ENCODE measurements at regions not wholly inside any gene's neighbourhood (a gene's known extent, or its start where the extent isn't known, plus 50 kb on each side); places are given as distances from the start of the nearest gene placed in this dataset.

- H3K27me3 ChIP-seq (replicated peaks in 1 of 4; ENCODE audit: control extremely low read depth in 1 of 4, control insufficient read depth in 3 of 4, insufficient read depth in 4 of 4, low read length in 3 of 4) = no peaks in the 10 kb centered on the region
- WGBS (ENCODE audit: insufficient coverage) = 83% methylated on average over 1 of the region's 2 CpGs
- intact Hi-C loops (cut with micrococcal nuclease) = loop anchor here (10.0 kb wide), 1 partner anchor 637 kb away; no protein-coding TSS in a partner anchor
- H3K27me3 Mint-ChIP-seq = no peaks in the 10 kb centered on the region
- no peaks in the 10 kb centered on the region for H3K9me3 ChIP-seq (ENCODE audit: control extremely low read depth in 1 of 3, control insufficient read depth in 2 of 3, insufficient read depth in 1 of 3, low read length in 2 of 3)
- no peak for ATAC-seq (ENCODE audit: low read depth)
- TF ChIP-seq CTCF (IDR thresholded peaks at IDR 0.05) = no peak
- TF ChIP-seq EZH2 (IDR thresholded peaks at IDR 0.05; ENCODE audit: borderline replicate concordance, insufficient read depth, low read depth, low read length, poor library complexity, severe bottlenecking) = no peak
- H3K4me3 Mint-ChIP-seq = no peak overlapping the region
- no peaks in the 10 kb centered on the region for H3K4me1 ChIP-seq (ENCODE audit: control insufficient read depth in 2 of 2, insufficient read depth in 2 of 2, low read length in 2 of 2)
- H3K27ac ChIP-seq (ENCODE audit: low read length in 2 of 2) = no peak overlapping the region
- no peaks in the 10 kb centered on the region for H3K9me3 Mint-ChIP-seq (ENCODE audit: insufficient read depth)
- CTCF ChIA-PET = no interaction called here
- no peaks in the 10 kb centered on the region for H3K36me3 ChIP-seq (replicated peaks in 1 of 2; ENCODE audit: control extremely low read depth in 1 of 2, control insufficient read depth in 1 of 2, extremely low read depth in 1 of 2, insufficient read depth in 2 of 2, low read length in 1 of 2)
- no peaks in the 10 kb centered on the region for H3K4me1 Mint-ChIP-seq
- POLR2A ChIA-PET = no interaction called here
- no peaks in the 10 kb centered on the region for H4K20me1 ChIP-seq (ENCODE audit: control insufficient read depth, insufficient read depth, low read length, poor library complexity, severe bottlenecking)
- DNase-seq = no peak
- H2AFZ ChIP-seq (ENCODE audit: insufficient read depth, low read depth, low read length, poor library complexity, severe bottlenecking) = no peak overlapping the region
- no peak overlapping the region for H3K9ac ChIP-seq (ENCODE audit: low read length)
- H3K27ac Mint-ChIP-seq = no peak overlapping the region
- no peak overlapping the region for H3K4me3 ChIP-seq (ENCODE audit: control extremely low read depth in 1 of 5, extremely low read depth in 1 of 5, insufficient read depth in 1 of 5, low read depth in 2 of 5, low read length in 4 of 5)
- H3K79me2 ChIP-seq (ENCODE audit: control insufficient read depth, insufficient read depth, low read length) = no peaks in the 10 kb centered on the region
- no peak overlapping the region for H3K4me2 ChIP-seq (replicated peaks; ENCODE audit: low read depth, low read length, poor library complexity, severe bottlenecking)
These were observed 149.0 kb upstream of the NAV3 start for GRCh38 chr12:77681726-77682125.

- ChIA-PET CTCF (no interaction called here), POLR2A (no interaction called here)
- Mint-ChIP-seq H3K9me3 (ENCODE audit: insufficient read depth) (no peaks in the 10 kb centered on the region), H3K4me1 (no peaks in the 10 kb centered on the region), H3K27me3 (no peaks in the 10 kb centered on the region), H3K4me3 (no peak overlapping the region), H3K27ac (no peak overlapping the region)
- H3K79me2 ChIP-seq (ENCODE audit: control insufficient read depth, insufficient read depth, low read length) = no peaks in the 10 kb centered on the region
- ATAC-seq (ENCODE audit: low read depth) (no peak), DNase-seq (no peak)
- no peak overlapping the region for H3K4me3 ChIP-seq (ENCODE audit: control extremely low read depth in 1 of 5, extremely low read depth in 1 of 5, insufficient read depth in 1 of 5, low read depth in 2 of 5, low read length in 4 of 5)
- WGBS (ENCODE audit: insufficient coverage) = 93% methylated on average over 8 of the region's 8 CpGs
- H3K9me3 ChIP-seq (ENCODE audit: control extremely low read depth in 1 of 3, control insufficient read depth in 2 of 3, insufficient read depth in 1 of 3, low read length in 2 of 3) = no peaks in the 10 kb centered on the region
- no peaks in the 10 kb centered on the region for H3K27me3 ChIP-seq (replicated peaks in 1 of 4; ENCODE audit: control extremely low read depth in 1 of 4, control insufficient read depth in 3 of 4, insufficient read depth in 4 of 4, low read length in 3 of 4)
- no peak overlapping the region for H3K9ac ChIP-seq (ENCODE audit: low read length)
- H2AFZ ChIP-seq (ENCODE audit: insufficient read depth, low read depth, low read length, poor library complexity, severe bottlenecking) = no peak overlapping the region
- no peak for TF ChIP-seq CTCF (IDR thresholded peaks at IDR 0.05)
- no peak for TF ChIP-seq EZH2 (IDR thresholded peaks at IDR 0.05; ENCODE audit: borderline replicate concordance, insufficient read depth, low read depth, low read length, poor library complexity, severe bottlenecking)
- no peak overlapping the region for H3K4me2 ChIP-seq (replicated peaks; ENCODE audit: low read depth, low read length, poor library complexity, severe bottlenecking)
- no peaks in the 10 kb centered on the region for H4K20me1 ChIP-seq (ENCODE audit: control insufficient read depth, insufficient read depth, low read length, poor library complexity, severe bottlenecking)
- H3K36me3 ChIP-seq (replicated peaks in 1 of 2; ENCODE audit: control extremely low read depth in 1 of 2, control insufficient read depth in 1 of 2, extremely low read depth in 1 of 2, insufficient read depth in 2 of 2, low read length in 1 of 2) = no peaks in the 10 kb centered on the region
- H3K27ac ChIP-seq (ENCODE audit: low read length in 2 of 2) = no peak overlapping the region
- H3K4me1 ChIP-seq (ENCODE audit: control insufficient read depth in 2 of 2, insufficient read depth in 2 of 2, low read length in 2 of 2) = no peaks in the 10 kb centered on the region
- intact Hi-C loops (cut with micrococcal nuclease) = loop anchor here (10.0 kb wide), 1 partner anchor 635 kb away; no protein-coding TSS in a partner anchor
These were observed 151.0 kb upstream of the NAV3 start for GRCh38 chr12:77679686-77680085.
